WTC11 (cell line): ENCODE measurements at regions not wholly inside any gene's neighbourhood (a gene's known extent, or its start where the extent isn't known, plus 50 kb on each side); places are given as distances from the start of the nearest gene placed in this dataset.

ENCODE experiments used
- ATAC-seq: fragments of 200-7000 bp; cut with Tn5 transposase; 2 replicates; pipeline ENCODE4 v1.10.0; 2021; ENCODE audit warnings: mild to moderate bottlenecking, moderate library complexity
- CTCF ChIA-PET: fragments of 300-600 bp; sonication (Branson Sonifier 250); formaldehyde crosslinking; loops from one replicate; lab custom pipeline; 2021; ENCODE audit warnings: antibody characterized with exemption; lab: Charles Lee
- POLR2A ChIA-PET: fragments of 350-600 bp; sonication (Branson Sonifier 250); formaldehyde crosslinking; loops from one replicate; lab custom pipeline; 2021; ENCODE audit warnings: antibody characterized with exemption; lab: Charles Lee
- DNase-seq: peaks from one replicate; pipeline ENCODE4 v3.0.0; 2021; ENCODE audit warnings: low spot score
- H3K27ac Mint-ChIP-seq: 2 replicates; pipeline ENCODE4 v1.8.0; 2021; ENCODE audit warnings: mixed read lengths
- H3K27me3 Mint-ChIP-seq: 2 replicates; pipeline ENCODE4 v1.8.0; 2021; ENCODE audit warnings: low read depth, mild to moderate bottlenecking, moderate library complexity, mixed read lengths
- H3K36me3 Mint-ChIP-seq: 2 replicates; pipeline ENCODE4 v1.8.0; 2021; ENCODE audit warnings: mixed read lengths
- H3K4me1 Mint-ChIP-seq: 2 replicates; pipeline ENCODE4 v1.8.0; 2022; ENCODE audit warnings: mixed read lengths
- H3K4me3 Mint-ChIP-seq: 2 replicates; pipeline ENCODE4 v1.8.0; 2021; ENCODE audit warnings: mild to moderate bottlenecking, moderate library complexity, mixed read lengths
- H3K9me3 Mint-ChIP-seq: 2 replicates; pipeline ENCODE4 v1.8.0; 2021; ENCODE audit warnings: mixed read lengths
- AR ChIP-seq: fragments of 250-450 bp; sonication (Bioruptor Pico); IDR thresholded peaks from 2 replicates; pipeline ENCODE4 v1.9.0; 2021; ENCODE audit warnings: mild to moderate bottlenecking
- CREB1 ChIP-seq: sonication (generic); formaldehyde crosslinking; IDR thresholded peaks from 2 replicates; pipeline ENCODE4 v1.8.0; 2023; ENCODE audit warnings: mild to moderate bottlenecking, missing genetic modification reagents
- ESRRA ChIP-seq: sonication (generic); formaldehyde crosslinking; IDR thresholded peaks from 2 replicates; pipeline ENCODE4 v1.8.1; 2022; ENCODE audit warnings: mild to moderate bottlenecking, missing genetic modification reagents, borderline replicate concordance
- FOXP1 ChIP-seq: sonication (generic); formaldehyde crosslinking; IDR thresholded peaks from 2 replicates; pipeline ENCODE4 v1.8.0; 2022; ENCODE audit warnings: missing genetic modification reagents, mild to moderate bottlenecking, moderate library complexity, borderline replicate concordance
- FOXP4 ChIP-seq: sonication (generic); formaldehyde crosslinking; IDR thresholded peaks from 2 replicates; pipeline ENCODE4 v1.8.0; 2022; ENCODE audit warnings: mild to moderate bottlenecking, missing genetic modification reagents
- HMGA2 ChIP-seq: fragments of 250-450 bp; sonication (Bioruptor Pico); IDR thresholded peaks from 2 replicates; pipeline ENCODE4 v1.4.0; 2021; ENCODE audit warnings: mild to moderate bottlenecking, moderate library complexity
- JAZF1 ChIP-seq: fragments of 250-450 bp; sonication (Bioruptor Pico); IDR thresholded peaks from 2 replicates; pipeline ENCODE4 v1.9.0; 2021; ENCODE audit warnings: moderate library complexity, mild to moderate bottlenecking, inconsistent platforms
- MYBL2 ChIP-seq: sonication (generic); formaldehyde crosslinking; IDR thresholded peaks from 2 replicates; pipeline ENCODE4 v1.8.1; 2023; ENCODE audit warnings: mild to moderate bottlenecking, moderate library complexity, missing genetic modification reagents
- NR3C1 ChIP-seq: sonication (generic); formaldehyde crosslinking; conservative IDR thresholded peaks from 2 replicates; pipeline ENCODE4 v1.8.1; 2023; ENCODE audit warnings: low read depth, mild to moderate bottlenecking, missing genetic modification reagents
- SOX15 ChIP-seq: fragments of 250-450 bp; sonication (Bioruptor Pico); IDR thresholded peaks from 2 replicates; pipeline ENCODE4 v1.9.0; 2021; ENCODE audit warnings: mild to moderate bottlenecking
- TEAD1 ChIP-seq: sonication (generic); formaldehyde crosslinking; IDR thresholded peaks from 2 replicates; pipeline ENCODE4 v1.8.0; 2022; ENCODE audit warnings: mild to moderate bottlenecking, missing genetic modification reagents
- TP53 ChIP-seq: sonication (generic); formaldehyde crosslinking; IDR thresholded peaks from 2 replicates; pipeline ENCODE4 v1.8.1; 2023; ENCODE audit warnings: mild to moderate bottlenecking, missing genetic modification reagents
- ZNF232 ChIP-seq: sonication (generic); formaldehyde crosslinking; IDR thresholded peaks from 2 replicates; pipeline ENCODE4 v1.8.0; 2022; ENCODE audit warnings: mild to moderate bottlenecking, missing genetic modification reagents
- ZNF263 ChIP-seq: sonication (generic); formaldehyde crosslinking; IDR thresholded peaks from 2 replicates; pipeline ENCODE4 v1.8.1; 2022; ENCODE audit warnings: low read depth, mild to moderate bottlenecking, moderate library complexity, missing genetic modification reagents
- ZNF281 ChIP-seq: sonication (generic); formaldehyde crosslinking; IDR thresholded peaks from 2 replicates; pipeline ENCODE4 v1.8.0; 2023; ENCODE audit warnings: mild to moderate bottlenecking, missing genetic modification reagents
- ZNF532 ChIP-seq: fragments of 250-450 bp; sonication (Bioruptor Pico); IDR thresholded peaks from 2 replicates; pipeline ENCODE4 v1.9.0; 2021; ENCODE audit warnings: mild to moderate bottlenecking, borderline replicate concordance
- TF ChIP-seq, protein P1 (sequence below): sonication (generic); formaldehyde crosslinking; IDR thresholded peaks from 2 replicates; pipeline ENCODE4 v1.8.1; 2022; ENCODE audit warnings: low read depth, mild to moderate bottlenecking, moderate library complexity, missing genetic modification reagents, borderline replicate concordance
- TF ChIP-seq, protein P2 (sequence below): fragments of 250-450 bp; sonication (Bioruptor Pico); IDR thresholded peaks from 2 replicates; pipeline ENCODE4 v1.9.0; 2021; ENCODE audit warnings: moderate library complexity, mild to moderate bottlenecking, inconsistent platforms, borderline replicate concordance
- TF ChIP-seq, protein P3 (sequence below): sonication (generic); formaldehyde crosslinking; IDR thresholded peaks from 2 replicates; pipeline ENCODE4 v1.8.1; 2023; ENCODE audit warnings: mild to moderate bottlenecking, missing genetic modification reagents, moderate library complexity
- TF ChIP-seq, protein P4 (sequence below): sonication (generic); formaldehyde crosslinking; IDR thresholded peaks from 2 replicates; pipeline ENCODE4 v1.8.1; 2022; ENCODE audit warnings: missing genetic modification reagents, borderline replicate concordance

DNA sequence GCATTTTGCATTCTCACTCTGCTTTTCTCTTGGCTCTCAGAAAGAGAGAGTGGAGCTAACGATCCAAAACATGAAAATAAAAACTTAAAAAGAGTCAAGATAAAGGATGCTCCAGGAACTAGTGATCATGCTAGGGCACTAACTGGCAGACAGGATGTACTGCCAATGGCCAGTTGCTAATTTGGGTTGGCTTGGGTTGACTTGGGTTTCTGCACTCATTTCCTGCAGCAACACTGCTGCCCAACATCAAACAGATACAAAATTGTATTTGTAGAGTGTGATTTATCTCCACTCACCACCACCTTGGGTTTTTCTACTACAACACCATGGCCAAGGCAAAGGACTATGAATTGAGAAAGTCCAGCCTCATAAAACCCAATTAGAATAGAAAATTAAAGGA, 662.3 kb upstream of the PTBP2 start:
- TF ChIP-seq, protein P1, sequence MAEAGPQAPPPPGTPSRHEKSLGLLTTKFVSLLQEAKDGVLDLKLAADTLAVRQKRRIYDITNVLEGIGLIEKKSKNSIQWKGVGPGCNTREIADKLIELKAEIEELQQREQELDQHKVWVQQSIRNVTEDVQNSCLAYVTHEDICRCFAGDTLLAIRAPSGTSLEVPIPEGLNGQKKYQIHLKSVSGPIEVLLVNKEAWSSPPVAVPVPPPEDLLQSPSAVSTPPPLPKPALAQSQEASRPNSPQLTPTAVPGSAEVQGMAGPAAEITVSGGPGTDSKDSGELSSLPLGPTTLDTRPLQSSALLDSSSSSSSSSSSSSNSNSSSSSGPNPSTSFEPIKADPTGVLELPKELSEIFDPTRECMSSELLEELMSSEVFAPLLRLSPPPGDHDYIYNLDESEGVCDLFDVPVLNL: no peak
- TF ChIP-seq SOX15 (CRISPR knock-in tag): no peak
- TF ChIP-seq ZNF263: no peak
- TF ChIP-seq ZNF281 (CRISPR knock-in tag): no peak
- TF ChIP-seq AR (CRISPR knock-in tag): no peak
- TF ChIP-seq, protein P2, sequence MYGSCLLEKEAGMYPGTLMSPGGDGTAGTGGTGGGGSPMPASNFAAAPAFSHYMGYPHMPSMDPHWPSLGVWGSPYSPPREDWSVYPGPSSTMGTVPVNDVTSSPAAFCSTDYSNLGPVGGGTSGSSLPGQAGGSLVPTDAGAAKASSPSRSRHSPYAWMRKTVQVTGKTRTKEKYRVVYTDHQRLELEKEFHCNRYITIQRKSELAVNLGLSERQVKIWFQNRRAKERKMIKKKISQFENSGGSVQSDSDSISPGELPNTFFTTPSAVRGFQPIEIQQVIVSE (CRISPR knock-in tag): no peak
- no peak for TF ChIP-seq FOXP4 (CRISPR knock-in tag)
- no peak for TF ChIP-seq ESRRA (CRISPR knock-in tag)
- no peak for TF ChIP-seq ZNF232 (CRISPR knock-in tag)
- TF ChIP-seq FOXP1 (CRISPR knock-in tag): no peak
- TF ChIP-seq HMGA2 (CRISPR knock-in tag): no peak
- no peak for TF ChIP-seq NR3C1 (CRISPR knock-in tag)
- TF ChIP-seq MYBL2 (CRISPR knock-in tag): no peak
- Mint-ChIP-seq H3K27ac (no peak overlapping the region), H3K9me3 (peaks cover 47% of the 10 kb centered on the region), H3K4me3 (no peak overlapping the region), H3K36me3 (peaks cover 49% of the 10 kb centered on the region), H3K4me1 (peaks cover 26% of the 10 kb centered on the region), H3K27me3 (no peaks in the 10 kb centered on the region; the same call in 1 of the 2 replicates)
- no peak for DNase-seq
- ChIA-PET POLR2A (no interaction called here), CTCF (no interaction called here)
- no peak for ATAC-seq

DNA sequence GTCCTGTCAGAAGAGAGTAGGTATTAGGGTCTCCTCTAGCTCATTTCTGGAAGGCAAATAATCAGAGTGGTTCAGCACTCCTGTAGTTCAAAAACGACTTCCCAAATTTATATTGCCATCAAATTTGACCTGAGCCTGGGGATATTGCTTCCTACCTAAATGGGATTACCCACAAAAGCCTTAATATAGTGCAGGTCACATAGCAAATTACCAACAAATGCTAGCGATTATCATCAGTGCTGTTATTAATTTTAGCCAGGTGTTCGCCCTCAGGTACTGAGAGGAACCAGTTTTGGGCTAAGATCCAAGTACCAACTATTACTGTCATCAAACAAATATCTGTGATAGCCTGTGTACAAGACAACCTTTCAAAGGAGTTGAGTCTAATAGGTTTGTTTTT, 661.8 kb upstream of the PTBP2 start:
- ChIA-PET POLR2A (no interaction called here), CTCF (no interaction called here)
- H3K4me3 Mint-ChIP-seq: no peak overlapping the region
- peaks cover 26% of the 10 kb centered on the region for H3K4me1 Mint-ChIP-seq
- H3K27me3 Mint-ChIP-seq: no peaks in the 10 kb centered on the region; the same call in 1 of the 2 replicates
- peaks cover 45% of the 10 kb centered on the region for H3K36me3 Mint-ChIP-seq
- DNase-seq: no peak
- H3K9me3 Mint-ChIP-seq: peaks cover 42% of the 10 kb centered on the region
- ATAC-seq: no peak
- H3K27ac Mint-ChIP-seq: peak overlapping the region; percentile 47
- TF ChIP-seq, protein P3, sequence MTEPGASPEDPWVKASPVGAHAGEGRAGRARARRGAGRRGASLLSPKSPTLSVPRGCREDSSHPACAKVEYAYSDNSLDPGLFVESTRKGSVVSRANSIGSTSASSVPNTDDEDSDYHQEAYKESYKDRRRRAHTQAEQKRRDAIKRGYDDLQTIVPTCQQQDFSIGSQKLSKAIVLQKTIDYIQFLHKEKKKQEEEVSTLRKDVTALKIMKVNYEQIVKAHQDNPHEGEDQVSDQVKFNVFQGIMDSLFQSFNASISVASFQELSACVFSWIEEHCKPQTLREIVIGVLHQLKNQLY (CRISPR knock-in tag): no peak
- no peak for TF ChIP-seq TP53 (CRISPR knock-in tag)
- TF ChIP-seq CREB1 (CRISPR knock-in tag): no peak
- TF ChIP-seq TEAD1 (CRISPR knock-in tag): no peak
- no peak for TF ChIP-seq ZNF532
- TF ChIP-seq, protein P4, sequence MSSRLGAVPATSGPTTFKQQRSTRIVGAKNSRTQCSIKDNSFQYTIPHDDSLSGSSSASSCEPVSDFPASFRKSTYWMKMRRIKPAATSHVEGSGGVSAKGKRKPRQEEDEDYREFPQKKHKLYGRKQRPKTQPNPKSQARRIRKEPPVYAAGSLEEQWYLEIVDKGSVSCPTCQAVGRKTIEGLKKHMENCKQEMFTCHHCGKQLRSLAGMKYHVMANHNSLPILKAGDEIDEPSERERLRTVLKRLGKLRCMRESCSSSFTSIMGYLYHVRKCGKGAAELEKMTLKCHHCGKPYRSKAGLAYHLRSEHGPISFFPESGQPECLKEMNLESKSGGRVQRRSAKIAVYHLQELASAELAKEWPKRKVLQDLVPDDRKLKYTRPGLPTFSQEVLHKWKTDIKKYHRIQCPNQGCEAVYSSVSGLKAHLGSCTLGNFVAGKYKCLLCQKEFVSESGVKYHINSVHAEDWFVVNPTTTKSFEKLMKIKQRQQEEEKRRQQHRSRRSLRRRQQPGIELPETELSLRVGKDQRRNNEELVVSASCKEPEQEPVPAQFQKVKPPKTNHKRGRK (CRISPR knock-in tag): no peak
- no peak for TF ChIP-seq JAZF1
